Skin of body (tissue), 1 donor: ENCODE measurements at regions not wholly inside any gene's neighbourhood (a gene's known extent, or its start where the extent isn't known, plus 50 kb on each side); places are given as distances from the start of the nearest gene placed in this dataset.

Source experiments
- DNase-seq: peaks from one replicate; lab custom pipeline; 2025; lab: John Stamatoyannopoulos, UW

GRCh38 chr4:59983852-59984251 is 1216.3 kb upstream of the ADGRL3 start:
- no peak for DNase-seq

GRCh38 chr4:59987289-59987688 is 1212.8 kb upstream of the ADGRL3 start:
- no peak for DNase-seq

GRCh38 chr4:59994118-59994517 is 1206.0 kb upstream of the ADGRL3 start:
- no peak for DNase-seq

GRCh38 chr4:60002603-60003337 is 1197.4 kb upstream of the ADGRL3 start:
- DNase-seq: no peak

DNA sequence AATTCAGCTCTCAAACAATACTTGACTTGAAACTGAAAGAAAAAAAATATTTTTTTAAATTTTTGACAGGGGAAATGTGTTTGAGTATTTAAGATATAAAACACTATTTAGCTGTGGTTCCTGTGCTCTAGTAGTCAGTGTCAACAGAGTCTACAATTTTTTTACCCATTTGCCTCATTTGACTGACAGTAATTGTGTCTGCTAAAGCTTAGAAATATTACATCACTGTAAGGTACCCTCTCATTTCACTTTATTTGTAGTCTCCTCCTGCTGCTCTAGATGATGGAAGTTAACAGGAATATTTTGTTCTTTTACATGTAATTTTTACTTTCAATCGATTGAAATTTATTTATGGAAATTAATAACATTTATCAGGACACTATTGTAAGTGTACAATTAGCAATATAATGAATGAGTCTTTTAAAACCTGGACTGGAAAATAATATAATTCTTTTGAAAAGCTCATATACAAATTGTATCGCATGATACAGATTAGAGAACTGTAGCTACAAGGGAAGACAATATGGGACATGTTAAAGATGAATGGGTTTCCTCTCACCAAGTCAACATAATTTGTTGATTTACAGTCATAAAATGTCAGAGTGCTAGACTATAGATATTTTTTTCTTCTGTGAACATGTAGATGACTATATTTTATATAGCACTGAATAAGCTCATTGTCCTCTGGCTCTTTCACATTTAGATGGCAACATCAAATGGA is 1186.5 kb upstream of the ADGRL3 start:
- no peak for DNase-seq

DNA sequence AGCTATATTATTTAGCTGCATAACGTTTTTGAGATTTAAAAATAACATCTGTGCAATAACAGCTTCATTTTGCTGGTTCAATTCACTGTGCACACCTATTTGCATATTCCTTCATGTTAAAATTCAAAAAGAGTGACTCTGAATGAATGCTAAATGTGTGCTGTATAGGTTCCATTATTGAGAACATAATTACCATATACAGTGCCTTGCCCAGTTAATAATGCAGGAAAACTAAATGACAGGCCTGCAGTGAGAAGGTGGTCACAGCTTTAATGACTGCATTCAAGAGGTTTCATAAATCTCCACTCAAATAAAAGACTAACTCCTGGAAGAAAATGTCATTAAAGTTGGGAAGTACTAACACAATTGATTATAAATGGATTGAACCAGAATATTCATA is 1183.2 kb upstream of the ADGRL3 start:
- DNase-seq: no peak

DNA sequence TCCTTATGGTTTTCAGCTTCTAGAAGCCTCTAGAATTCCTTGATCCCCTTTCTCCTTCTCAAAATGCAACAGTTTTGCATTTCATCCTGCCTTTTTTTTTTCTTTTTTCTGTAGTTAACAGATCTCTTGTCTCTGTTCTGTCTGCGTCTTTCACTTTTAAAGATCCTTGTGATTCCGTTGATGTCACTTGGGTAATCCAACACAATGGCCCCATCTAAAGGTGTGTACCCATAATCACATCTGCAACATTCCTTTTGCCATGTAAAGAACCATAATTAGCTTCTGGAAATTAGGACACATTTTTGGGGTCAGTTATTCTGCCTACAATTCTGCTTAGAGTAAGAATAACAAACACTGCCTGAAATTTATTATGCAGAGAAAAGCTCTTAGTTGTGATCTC is 1180.9 kb upstream of the ADGRL3 start:
- no peak for DNase-seq

DNA sequence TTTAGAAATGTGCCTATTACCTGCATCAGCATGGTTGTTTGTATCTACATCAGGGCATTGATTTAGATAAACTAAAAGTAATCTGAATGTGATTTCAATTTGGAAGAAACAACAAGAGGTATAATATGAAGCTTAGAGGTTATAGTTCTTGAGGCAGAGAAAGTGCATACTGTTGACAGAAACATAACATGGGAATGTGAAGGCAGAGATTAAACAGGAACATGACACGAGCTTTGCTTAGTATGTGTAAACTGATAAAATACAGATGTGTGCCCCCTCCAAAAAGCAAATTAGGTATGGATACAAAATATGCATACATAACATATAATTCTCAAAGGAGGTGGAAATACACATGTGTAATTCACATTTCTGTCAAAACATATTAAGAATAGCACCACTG is 1180.2 kb upstream of the ADGRL3 start:
- DNase-seq: no peak

DNA sequence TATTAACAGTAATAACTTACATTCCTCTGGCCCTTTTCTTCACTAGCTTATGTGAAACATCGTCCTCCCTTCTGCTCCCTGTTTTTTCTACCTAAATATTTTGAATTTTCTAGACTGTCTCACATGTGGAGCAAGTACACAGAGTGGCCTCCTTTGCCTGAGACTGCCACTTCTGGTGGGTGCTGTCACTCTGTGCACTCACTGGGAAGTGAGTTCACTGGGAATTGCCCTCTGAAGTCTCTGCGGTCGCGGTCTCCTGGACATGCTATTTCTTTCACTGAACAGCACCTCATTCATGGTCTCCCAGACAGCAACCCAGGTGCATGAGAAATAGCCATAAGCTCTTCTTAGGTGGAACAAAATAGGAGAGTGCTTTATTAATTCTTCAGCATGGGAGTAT is 1179.7 kb upstream of the ADGRL3 start:
- no peak for DNase-seq

DNA sequence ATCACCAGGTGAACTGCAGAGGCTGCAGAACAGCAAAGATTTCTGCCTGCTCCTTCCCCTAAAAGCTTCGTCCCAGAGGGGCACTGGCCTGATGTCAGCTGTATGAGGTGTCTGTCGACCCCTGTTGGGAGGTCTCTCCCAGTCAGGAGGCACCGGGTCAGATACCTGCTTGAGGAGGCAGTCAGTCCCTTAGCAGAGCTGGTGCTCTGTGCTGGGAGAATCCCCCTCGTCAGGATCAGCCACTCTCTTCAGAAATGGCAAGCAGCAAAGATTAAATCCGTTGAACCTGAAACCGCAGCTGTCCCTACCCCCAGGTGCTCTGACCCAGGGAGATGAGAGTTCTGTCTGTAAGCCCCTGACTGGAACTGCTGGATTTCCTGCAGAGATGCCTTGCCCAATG is 1166.3 kb upstream of the ADGRL3 start:
- DNase-seq: no peak

DNA sequence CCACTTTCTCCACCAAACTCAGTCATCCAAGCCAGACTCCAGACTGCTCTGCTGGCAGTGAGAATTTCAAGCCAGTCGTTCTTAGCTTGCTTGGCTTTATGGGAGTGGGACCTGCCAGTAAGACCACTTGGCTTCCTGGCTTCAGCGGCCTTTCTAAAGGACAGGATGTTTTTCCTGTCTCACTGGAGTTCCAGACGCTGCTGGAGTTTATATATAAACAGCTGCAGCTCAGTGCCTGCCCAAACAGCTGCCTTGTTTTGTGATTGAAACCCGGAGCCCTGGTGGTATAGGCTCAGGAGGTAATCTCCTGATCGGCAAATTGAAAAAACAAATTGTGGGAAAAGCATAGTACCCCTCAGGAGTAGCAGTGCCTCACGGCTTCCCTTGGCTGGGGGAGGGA is 1165.8 kb upstream of the ADGRL3 start:
- no peak for DNase-seq

- DNase-seq: no peak
These were observed 1160.2 kb upstream of the ADGRL3 start for GRCh38 chr4:60039908-60040307.

DNA sequence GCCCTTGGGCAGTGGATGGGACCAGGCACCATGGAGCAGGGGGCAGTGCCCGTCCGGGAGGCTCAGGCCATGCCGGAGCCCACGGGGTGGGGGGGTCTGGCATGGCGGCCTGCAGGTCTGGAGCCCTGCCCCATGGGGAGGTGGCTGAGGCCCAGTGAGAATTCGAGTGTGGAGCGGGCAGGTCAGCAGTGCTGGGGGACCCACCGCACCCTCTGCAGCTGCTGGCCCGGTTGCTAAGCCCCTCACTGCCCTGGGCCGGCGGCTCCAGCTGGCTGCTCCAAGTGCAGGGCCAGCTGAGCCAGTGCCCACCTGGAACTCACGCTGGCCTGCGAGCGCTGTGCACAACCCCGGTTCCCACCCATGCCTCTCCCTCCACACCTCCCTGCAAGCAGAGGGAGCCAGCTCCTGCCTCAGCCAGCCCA is 1157.9 kb upstream of the ADGRL3 start:
- no peak for DNase-seq

- no peak for DNase-seq
These were observed 1157.2 kb upstream of the ADGRL3 start for GRCh38 chr4:60042941-60043340.

DNA sequence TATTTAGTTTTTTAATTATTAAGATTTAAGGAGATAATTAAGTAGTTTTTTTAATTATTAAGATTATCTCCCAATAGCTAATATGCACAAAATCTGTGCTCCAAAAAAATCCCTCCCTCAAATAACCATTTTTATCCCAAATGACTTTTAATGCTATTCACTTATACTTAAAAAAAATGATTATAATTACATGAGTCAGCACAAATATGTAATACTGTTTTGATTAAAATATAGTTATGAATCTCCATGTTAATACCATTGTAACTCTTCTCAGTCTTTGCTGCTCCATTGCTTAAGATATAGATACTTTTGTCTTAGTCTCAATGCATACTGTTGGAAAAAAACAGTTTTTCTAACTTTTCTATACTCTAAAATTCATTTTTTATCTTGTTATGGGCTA is 1121.1 kb upstream of the ADGRL3 start:
- no peak for DNase-seq

GRCh38 chr4:60081839-60082238 is 1118.3 kb upstream of the ADGRL3 start:
- no peak for DNase-seq

- no peak for DNase-seq
These were observed 1111.2 kb upstream of the ADGRL3 start for GRCh38 chr4:60088807-60089486.

GRCh38 chr4:60089546-60090273 is 1110.4 kb upstream of the ADGRL3 start:
- no peak for DNase-seq

GRCh38 chr4:60096676-60097075 is 1103.5 kb upstream of the ADGRL3 start:
- DNase-seq: no peak

- no peak for DNase-seq
These were observed 1083.5 kb upstream of the ADGRL3 start for GRCh38 chr4:60116592-60116991.

DNA sequence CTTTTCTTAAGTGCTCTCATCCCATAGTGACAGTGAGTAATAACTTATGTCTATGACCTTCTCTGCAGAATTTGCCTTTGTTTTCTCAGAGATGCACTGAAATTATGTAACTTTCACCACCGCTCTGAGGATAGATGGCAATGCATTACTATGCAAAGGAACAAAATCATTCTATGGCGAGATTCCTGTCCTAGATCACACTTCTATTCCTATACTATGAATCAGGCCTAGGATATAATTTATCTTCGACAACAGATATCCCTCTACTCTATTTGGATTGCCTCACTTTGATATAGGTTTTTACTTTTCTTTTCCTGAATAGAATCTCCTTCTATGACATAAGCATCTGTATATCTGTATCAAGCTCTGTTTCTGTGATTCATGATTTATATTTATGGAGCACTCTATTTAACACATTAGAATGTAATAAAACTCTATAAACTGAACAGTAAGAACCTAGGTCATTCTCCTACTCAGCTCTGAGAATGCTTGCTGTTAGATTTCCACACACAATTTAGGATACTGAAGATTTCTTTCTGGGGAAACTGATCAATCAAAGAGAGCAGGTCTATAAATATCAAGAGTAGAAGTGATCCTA is 1082.3 kb upstream of the ADGRL3 start:
- no peak for DNase-seq

DNA sequence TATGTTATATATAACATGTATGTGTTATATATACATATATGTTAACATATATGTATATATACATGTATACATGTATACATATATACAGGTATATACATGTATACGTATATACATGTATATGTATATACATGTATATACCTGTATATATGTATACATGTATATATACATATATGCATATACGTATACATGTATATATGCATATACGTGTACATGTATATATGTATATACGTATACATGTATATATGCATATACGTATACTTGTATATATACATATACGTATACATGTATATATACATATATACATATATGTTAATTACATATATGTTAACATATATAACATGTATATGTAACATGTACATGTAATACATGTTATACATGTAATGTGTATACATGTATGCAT is 1077.3 kb upstream of the ADGRL3 start:
- DNase-seq: no peak
